Superior temporal gyrus (tissue), 1 donor: ENCODE measurements at regions not wholly inside any gene's neighbourhood (a gene's known extent, or its start where the extent isn't known, plus 50 kb on each side); places are given as distances from the start of the nearest gene placed in this dataset.

ENCODE experiments used
- DNase-seq: peaks from one replicate; pipeline ENCODE4 v3.0.0-alpha.2; 2016; ENCODE audit errors: extremely low spot score

DNA sequence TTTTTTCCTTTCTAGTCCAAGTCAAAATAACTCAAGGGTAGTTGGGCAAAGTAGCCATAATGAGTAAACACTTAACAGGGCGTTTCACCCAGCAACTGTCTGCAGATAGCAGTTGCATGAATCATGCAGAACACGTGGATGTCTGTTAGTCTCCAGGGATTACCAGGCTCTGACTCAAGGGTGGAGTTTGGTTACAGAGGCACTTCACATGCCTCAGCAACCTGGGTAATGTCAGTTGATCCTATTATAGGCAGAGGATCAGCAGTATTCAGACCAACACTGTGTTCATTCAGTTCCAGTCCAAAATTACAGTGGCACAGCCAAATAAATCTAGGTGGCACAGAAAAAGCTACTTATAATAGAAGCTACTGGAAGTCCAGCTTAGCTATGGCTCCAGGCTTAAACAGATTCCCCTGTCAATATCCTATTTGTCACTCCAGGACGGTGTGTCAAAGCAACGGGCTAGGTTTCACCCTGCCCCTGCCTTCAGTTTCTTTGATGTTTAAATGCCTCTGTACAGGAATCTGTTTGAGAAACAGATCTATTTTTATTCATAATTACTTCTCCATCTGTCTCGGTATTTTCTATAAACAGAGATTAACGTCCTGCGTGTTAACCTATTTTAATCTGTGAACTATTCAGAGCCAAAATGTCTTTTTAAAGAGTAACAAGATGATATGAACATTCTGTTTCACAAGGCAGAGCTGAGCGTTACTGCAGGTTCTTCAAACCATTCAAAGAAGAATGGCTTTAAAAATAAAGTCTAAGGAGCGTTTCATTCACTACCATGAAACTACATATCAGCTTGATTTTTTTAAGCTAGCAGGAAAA, 162.6 kb upstream of the AKR1E2 start:
- peak; percentile 47 for DNase-seq

DNA sequence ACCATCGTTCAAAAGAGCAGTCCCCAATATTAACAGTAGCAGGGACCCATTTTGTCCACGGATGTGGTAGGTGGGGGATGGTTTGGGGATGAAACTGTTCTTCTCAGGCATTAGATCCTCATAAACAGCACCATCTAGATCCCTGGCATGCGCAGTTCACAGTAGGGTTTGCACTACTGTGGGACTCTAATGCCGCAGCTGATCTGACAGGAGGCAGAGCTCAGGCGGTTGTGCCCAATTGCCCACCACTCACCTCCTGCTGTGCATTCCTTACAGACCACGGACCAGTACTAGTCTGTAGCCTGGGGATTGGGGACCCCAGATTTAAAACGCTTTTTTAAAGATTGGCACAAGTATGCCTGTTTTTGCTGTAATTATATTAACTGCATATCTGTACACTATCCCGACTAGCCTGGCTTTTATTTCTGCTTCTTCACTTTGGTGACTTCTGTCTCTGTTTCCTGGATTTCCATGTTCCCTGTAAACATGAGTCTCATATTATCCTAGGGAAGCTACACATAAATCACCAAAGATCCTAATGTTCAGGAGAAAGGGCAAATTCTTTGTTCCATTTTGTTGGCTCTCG, 163.3 kb upstream of the AKR1E2 start:
- no peak for DNase-seq

GRCh38 chr10:4661511-4662255, 164.3 kb upstream of the AKR1E2 start:
- DNase-seq: no peak

- DNase-seq: peak; percentile 65
Observed at GRCh38 chr10:4658777-4659176, 167.2 kb upstream of the AKR1E2 start.

DNA sequence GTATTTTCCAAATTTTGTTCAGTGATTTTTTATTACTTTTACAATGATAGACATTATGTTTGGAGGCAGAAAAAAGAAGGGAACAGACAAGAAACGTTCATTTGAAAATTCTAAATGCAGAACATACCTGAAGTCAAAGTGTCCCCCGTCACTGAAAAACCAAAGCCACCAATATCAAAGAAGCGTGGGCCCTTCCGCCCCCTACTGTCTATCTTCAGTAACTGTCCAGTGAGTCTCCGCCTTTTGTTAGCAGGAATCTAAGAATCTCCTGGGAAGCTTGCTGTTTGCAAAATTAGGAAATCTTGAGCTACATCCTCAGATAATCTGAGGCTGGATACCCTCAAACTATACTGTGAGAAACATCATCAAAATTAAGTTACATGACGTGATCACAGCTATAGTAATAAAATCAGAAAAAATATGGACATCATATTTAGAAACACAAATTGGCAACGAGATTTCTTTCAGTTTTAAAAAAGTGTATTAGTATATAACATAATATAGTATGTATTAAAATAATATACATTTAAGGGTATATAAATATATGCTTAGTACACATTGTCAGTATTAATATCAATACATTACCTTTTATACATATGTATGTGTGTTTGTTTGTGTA, 169.3 kb upstream of the AKR1E2 start:
- DNase-seq: peak; percentile 83

- no peak for DNase-seq
Observed at GRCh38 chr10:4655879-4656278, 170.1 kb upstream of the AKR1E2 start.

- no peak for DNase-seq
Observed at GRCh38 chr10:4655406-4655805, 170.6 kb upstream of the AKR1E2 start.

- DNase-seq: no peak
Observed at GRCh38 chr10:4654496-4654895, 171.5 kb upstream of the AKR1E2 start.

- no peak for DNase-seq
Observed at GRCh38 chr10:4653160-4653559, 172.8 kb upstream of the AKR1E2 start.

GRCh38 chr10:4652111-4653010, 173.6 kb upstream of the AKR1E2 start:
- DNase-seq: no peak

- DNase-seq: no peak
Observed at GRCh38 chr10:4651404-4652037, 174.5 kb upstream of the AKR1E2 start.

DNA sequence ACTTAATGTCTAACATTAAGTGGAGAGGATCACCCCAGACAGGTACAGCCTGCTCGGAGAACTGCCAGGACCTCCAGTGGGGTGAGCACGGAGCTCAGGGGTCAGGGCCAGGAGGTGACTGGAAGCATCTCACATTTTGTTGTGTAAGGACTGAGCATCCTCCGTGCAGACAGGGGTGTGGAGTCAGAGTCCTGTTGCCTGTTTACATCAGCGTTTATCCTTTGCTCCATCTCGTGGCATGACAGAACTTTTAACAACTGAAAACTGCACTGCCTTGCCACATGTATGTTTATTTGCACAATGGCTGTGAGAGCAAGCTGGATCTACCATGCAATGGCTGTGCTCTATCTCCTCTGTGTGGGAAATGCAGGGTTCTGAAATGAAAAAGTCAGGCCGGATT, 175.4 kb upstream of the AKR1E2 start:
- no peak for DNase-seq

- DNase-seq: no peak
Observed at GRCh38 chr10:4649886-4650508, 176.0 kb upstream of the AKR1E2 start.

GRCh38 chr10:4649471-4649870, 176.5 kb upstream of the AKR1E2 start:
- DNase-seq: no peak

GRCh38 chr10:4648999-4649398, 177.0 kb upstream of the AKR1E2 start:
- DNase-seq: no peak

- DNase-seq: no peak
Observed at GRCh38 chr10:4647109-4647785, 178.8 kb upstream of the AKR1E2 start.

DNA sequence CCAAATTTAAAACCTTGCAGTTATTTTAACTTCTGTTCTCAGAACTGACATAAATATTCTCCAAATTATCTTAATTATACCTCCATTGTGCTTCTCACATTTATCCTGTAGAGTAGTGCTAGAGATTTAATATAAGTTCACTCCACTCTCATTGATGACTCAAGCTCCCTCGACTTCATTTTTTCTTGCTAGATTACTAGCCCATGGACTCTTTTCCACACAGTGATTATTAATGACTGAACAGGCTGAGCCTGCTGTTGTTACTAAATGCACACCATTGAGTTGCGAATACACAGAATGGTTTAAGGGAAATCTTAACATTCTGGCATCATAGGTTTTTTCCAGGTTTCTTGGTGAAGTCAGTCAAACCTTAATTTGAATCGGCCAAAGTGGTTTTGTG, 179.5 kb upstream of the AKR1E2 start:
- DNase-seq: no peak

DNA sequence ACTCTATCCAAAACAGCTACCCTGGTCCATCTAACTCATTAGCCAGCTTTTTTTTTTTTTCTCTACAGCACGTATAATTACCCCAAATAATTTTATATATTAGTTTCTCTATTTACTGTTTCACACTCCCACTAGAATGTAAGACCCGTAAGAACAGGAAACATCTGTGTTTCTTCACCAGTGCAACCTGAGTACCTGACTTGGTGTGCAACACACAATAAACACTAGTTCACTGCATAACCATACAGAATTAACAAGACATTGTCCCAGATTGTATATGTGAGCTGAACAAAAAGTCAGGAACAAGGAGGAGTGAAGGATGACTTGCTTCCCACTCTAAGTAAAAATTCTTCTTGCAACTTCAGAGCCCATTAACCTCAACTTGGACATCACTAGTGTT, 180.2 kb upstream of the AKR1E2 start:
- DNase-seq: no peak

DNA sequence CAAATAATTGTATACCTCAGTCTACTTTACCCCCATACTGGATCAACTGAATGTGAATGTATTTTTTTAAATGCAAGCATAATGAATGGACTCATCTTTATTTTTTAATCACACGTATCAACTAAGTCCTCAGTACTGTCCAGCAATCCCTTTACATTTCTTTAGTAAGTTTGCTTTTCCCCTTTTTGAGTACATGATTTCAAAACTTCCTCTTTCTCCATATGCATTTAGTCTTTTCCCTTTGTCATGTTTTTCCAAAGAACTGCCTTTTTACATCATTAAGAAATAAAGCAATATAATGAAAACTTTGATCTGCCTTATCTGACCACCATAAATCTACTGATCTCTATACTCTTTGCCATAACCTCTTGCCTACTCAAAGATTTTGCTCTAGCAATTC, 182.5 kb upstream of the AKR1E2 start:
- no peak for DNase-seq

DNA sequence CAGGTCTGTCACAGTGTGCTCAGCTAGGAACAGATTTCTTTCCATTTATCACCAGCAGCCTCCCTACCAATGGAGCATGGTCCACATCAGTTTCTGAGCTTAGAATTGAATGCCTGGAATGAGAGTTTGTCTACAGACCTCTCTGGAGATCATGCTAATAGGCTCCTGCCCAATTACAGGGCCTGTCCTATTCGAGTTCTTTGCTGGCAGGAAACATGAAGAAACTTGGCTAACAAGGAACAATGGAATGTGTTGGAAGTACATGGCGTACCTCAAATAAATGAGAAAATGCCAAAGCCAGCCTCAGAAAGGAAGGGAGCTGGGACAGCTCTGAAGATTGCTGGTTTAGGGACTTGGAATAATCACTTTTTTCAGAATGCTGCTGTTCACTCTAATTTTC, 186.0 kb upstream of the AKR1E2 start:
- DNase-seq: no peak
